ENCODE measurements at regions not wholly inside any gene's neighbourhood (a gene's known extent, or its start where the extent isn't known, plus 50 kb on each side); places are given as distances from the start of the nearest gene placed in this dataset.

DNA sequence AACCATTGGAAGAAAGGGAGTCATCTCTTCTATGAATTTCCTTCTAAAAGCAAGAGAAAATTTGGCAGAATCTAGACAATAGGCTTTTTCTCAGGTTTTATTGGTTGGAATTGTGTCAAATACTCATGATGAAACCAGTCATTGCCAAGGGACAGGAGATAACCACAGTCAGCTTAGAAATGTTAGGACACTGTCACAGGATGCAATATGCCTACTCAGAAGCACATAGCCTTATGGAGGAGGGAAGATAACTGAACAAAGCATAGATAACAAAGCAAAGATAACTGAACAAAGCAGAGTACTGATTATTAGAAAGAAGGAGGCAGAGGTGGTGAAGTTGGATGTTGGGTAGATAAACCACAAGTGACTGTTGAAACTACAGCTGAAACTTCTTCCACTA, 303.5 kb upstream of the PDGFD start:
- no peaks in the 10 kb centered on the region for H3K36me3 ChIP-seq
- no peaks in the 10 kb centered on the region for H3K27me3 ChIP-seq
- intact Hi-C loops (cut with DNase I): no loop called here
- TF ChIP-seq, protein P1, sequence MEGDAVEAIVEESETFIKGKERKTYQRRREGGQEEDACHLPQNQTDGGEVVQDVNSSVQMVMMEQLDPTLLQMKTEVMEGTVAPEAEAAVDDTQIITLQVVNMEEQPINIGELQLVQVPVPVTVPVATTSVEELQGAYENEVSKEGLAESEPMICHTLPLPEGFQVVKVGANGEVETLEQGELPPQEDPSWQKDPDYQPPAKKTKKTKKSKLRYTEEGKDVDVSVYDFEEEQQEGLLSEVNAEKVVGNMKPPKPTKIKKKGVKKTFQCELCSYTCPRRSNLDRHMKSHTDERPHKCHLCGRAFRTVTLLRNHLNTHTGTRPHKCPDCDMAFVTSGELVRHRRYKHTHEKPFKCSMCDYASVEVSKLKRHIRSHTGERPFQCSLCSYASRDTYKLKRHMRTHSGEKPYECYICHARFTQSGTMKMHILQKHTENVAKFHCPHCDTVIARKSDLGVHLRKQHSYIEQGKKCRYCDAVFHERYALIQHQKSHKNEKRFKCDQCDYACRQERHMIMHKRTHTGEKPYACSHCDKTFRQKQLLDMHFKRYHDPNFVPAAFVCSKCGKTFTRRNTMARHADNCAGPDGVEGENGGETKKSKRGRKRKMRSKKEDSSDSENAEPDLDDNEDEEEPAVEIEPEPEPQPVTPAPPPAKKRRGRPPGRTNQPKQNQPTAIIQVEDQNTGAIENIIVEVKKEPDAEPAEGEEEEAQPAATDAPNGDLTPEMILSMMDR (IDR thresholded peaks at IDR 0.05): no peak
- no peak overlapping the region for H3K4me3 ChIP-seq
- no peaks in the 10 kb centered on the region for H3K4me1 ChIP-seq
- no peak for DNase-seq
- no peaks in the 10 kb centered on the region for H3K9me3 ChIP-seq
- H3K27ac ChIP-seq: no peak overlapping the region
- no peak for ATAC-seq

- DNase-seq: no peak
- Histone ChIP-seq H3K4me3 (no peak overlapping the region), H3K4me1 (no peaks in the 10 kb centered on the region), H3K36me3 (no peaks in the 10 kb centered on the region), H3K27ac (no peak overlapping the region), H3K27me3 (no peaks in the 10 kb centered on the region), H3K9me3 (no peaks in the 10 kb centered on the region)
- TF ChIP-seq, protein P1 (IDR thresholded peaks at IDR 0.05): no peak
- intact Hi-C loops (cut with DNase I): no loop called here
- no peak for ATAC-seq
Measured at GRCh38 chr11:104465321-104465720, 301.4 kb upstream of the PDGFD start.

- Histone ChIP-seq H3K9me3 (no peaks in the 10 kb centered on the region), H3K4me3 (no peak overlapping the region), H3K27me3 (no peaks in the 10 kb centered on the region), H3K4me1 (no peaks in the 10 kb centered on the region), H3K36me3 (no peaks in the 10 kb centered on the region), H3K27ac (no peak overlapping the region)
- intact Hi-C loops (cut with DNase I): no loop called here
- ATAC-seq (no peak), DNase-seq (no peak)
- TF ChIP-seq, protein P1 (IDR thresholded peaks at IDR 0.05): no peak
Measured at GRCh38 chr11:104464691-104465090, 300.7 kb upstream of the PDGFD start.

DNA sequence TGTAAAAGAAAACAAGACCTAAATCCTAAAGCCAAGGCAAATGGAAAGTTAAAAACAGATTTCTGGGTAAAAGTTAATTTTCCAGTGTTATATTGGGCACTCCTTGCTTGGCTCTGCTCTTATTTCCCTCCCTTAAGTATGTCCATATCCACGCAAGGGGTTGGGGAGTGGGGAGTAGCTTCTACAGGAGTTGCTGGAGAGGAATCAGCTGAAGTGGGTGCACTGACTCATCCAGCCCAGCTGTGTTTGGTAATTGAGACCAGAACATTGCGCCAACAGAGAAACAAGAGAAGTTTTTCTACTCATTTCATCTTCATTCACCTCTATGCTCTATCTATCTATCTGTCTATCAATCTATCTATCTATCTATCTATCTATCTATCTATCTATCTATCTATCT, 298.4 kb upstream of the PDGFD start:
- intact Hi-C loops (cut with DNase I): no loop called here
- TF ChIP-seq, protein P1 (IDR thresholded peaks at IDR 0.05): no peak
- ATAC-seq (no peak), DNase-seq (no peak)
- Histone ChIP-seq H3K27me3 (no peaks in the 10 kb centered on the region), H3K4me3 (no peak overlapping the region), H3K36me3 (no peaks in the 10 kb centered on the region), H3K4me1 (no peaks in the 10 kb centered on the region), H3K27ac (no peak overlapping the region), H3K9me3 (no peaks in the 10 kb centered on the region)

- Histone ChIP-seq H3K4me1 (no peaks in the 10 kb centered on the region), H3K27me3 (no peaks in the 10 kb centered on the region), H3K4me3 (no peak overlapping the region), H3K27ac (no peak overlapping the region), H3K9me3 (no peaks in the 10 kb centered on the region), H3K36me3 (no peaks in the 10 kb centered on the region)
- intact Hi-C loops (cut with DNase I): no loop called here
- DNase-seq (no peak), ATAC-seq (no peak)
- TF ChIP-seq, protein P1 (IDR thresholded peaks at IDR 0.05): no peak
Measured at GRCh38 chr11:104451197-104451893, 287.4 kb upstream of the PDGFD start.

DNA sequence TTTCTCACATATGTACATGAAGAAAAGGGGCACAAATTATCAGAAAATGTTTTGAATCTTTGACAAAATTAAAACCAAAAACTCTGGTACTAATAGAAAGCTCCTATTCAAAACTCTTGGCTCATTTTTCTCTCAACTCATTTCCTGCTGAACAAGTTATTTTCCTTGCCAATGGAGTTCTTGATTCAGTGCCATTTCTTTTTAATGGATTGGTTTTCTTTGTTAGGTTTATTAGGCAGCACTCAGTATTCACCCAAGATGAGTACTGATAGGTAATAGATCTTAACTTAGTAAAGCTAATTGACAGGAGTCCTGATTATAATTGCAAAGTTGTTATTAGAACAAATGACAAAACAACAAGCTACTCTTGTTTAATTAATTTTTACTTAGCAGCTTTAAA, 279.4 kb upstream of the PDGFD start:
- TF ChIP-seq, protein P1 (IDR thresholded peaks at IDR 0.05): no peak
- H3K4me1 ChIP-seq: peaks cover 4% of the 10 kb centered on the region
- DNase-seq (no peak), ATAC-seq (no peak)
- H3K9me3 ChIP-seq: no peaks in the 10 kb centered on the region
- no peaks in the 10 kb centered on the region for H3K36me3 ChIP-seq
- no peak overlapping the region for H3K4me3 ChIP-seq
- no peaks in the 10 kb centered on the region for H3K27me3 ChIP-seq
- H3K27ac ChIP-seq: no peak overlapping the region
- intact Hi-C loops (cut with DNase I): no loop called here
